H1 (cell line): ENCODE measurements at regions not wholly inside any gene's neighbourhood (a gene's known extent, or its start where the extent isn't known, plus 50 kb on each side); places are given as distances from the start of the nearest gene placed in this dataset.

Experiments
- CTCF ChIA-PET: fragments of 300-600 bp; sonication (Branson Sonifier 250); formaldehyde crosslinking; loops from one replicate; lab custom pipeline; 2021; ENCODE audit not compliant: partially characterized antibody; lab: Charles Lee
- POLR2A ChIA-PET: fragments of 300-600 bp; sonication (Branson Sonifier 250); formaldehyde crosslinking; loops from one replicate; lab custom pipeline; 2021; ENCODE audit warnings: inconsistent platforms; ENCODE audit not compliant: partially characterized antibody; lab: Charles Lee
- DNase-seq, 2 experiments: peaks; one replicate each; pipeline versions ENCODE4 v3.0.0 to v3.0.0-alpha.2; 2010 to 2022; ENCODE audit warnings: low spot score in 2 of 2, low read depth in 1 of 2, mixed read lengths in 1 of 2
- FAIRE-seq: peaks from 2 replicates; lab custom pipeline; 2011; peaks lifted over from hg19 to GRCh38; lab: Jason Lieb, UNC
- H2AFZ ChIP-seq: 2 replicates; pipeline ENCODE4 v1.8.1; 2012; ENCODE audit warnings: low read length, inconsistent platforms
- H2AK5ac ChIP-seq: 2 replicates; pipeline ENCODE4 v1.6.1; 2013; ENCODE audit warnings: low read depth, low read length
- H2BK120ac ChIP-seq: replicated peaks from 2 replicates; pipeline ENCODE3; 2013; ENCODE audit warnings: low read depth, low read length, inconsistent platforms
- H2BK12ac ChIP-seq: 2 replicates; pipeline ENCODE4 v1.6.1; 2013; ENCODE audit warnings: low read depth, low read length
- H2BK15ac ChIP-seq: 2 replicates; pipeline ENCODE4 v1.6.1; 2013; ENCODE audit warnings: low read length
- H2BK20ac ChIP-seq: 2 replicates; pipeline ENCODE4 v1.6.1; 2013; ENCODE audit warnings: low read length
- H2BK5ac ChIP-seq: 2 replicates; pipeline ENCODE4 v1.6.1; 2013; ENCODE audit warnings: low read depth, low read length
- H3K14ac ChIP-seq: 2 replicates; pipeline ENCODE4 v1.6.1; 2013; ENCODE audit warnings: inconsistent platforms; ENCODE audit not compliant: insufficient read length
- H3K18ac ChIP-seq: 2 replicates; pipeline ENCODE4 v1.6.1; 2013; ENCODE audit warnings: low read length; ENCODE audit errors: extremely low read depth
- H3K23ac ChIP-seq: 2 replicates; pipeline ENCODE4 v1.6.1; 2013; ENCODE audit warnings: inconsistent platforms; ENCODE audit not compliant: insufficient read length
- H3K23me2 ChIP-seq: 2 replicates; pipeline ENCODE4 v1.6.1; 2013; ENCODE audit warnings: low read depth, low read length
- H3K27ac ChIP-seq: 2 replicates; pipeline ENCODE4 v1.6.1; 2011; ENCODE audit warnings: low read depth, low read length, inconsistent platforms
- H3K27me3 ChIP-seq, 4 experiments: replicated peaks in 1 of 4; 1 replicate in 1 of 4; 2 replicates in 3 of 4; pipeline versions ENCODE4 v1.6.1 to v1.8.1; 2011 to 2013; ENCODE audit warnings: low read length in 3 of 4, mild to moderate bottlenecking in 3 of 4, inconsistent platforms in 2 of 4, mixed read lengths in 2 of 4, moderate library complexity in 1 of 4; ENCODE audit not compliant: control insufficient read depth in 3 of 4, insufficient read depth in 3 of 4; ENCODE audit errors: extremely low read depth in 1 of 4
- H3K36me3 ChIP-seq, 4 experiments: 2 replicates each; pipeline versions ENCODE4 v1.6.1 to v1.8.1; 2011 to 2013; ENCODE audit warnings: mild to moderate bottlenecking in 4 of 4, low read length in 3 of 4, moderate library complexity in 2 of 4, control low read depth in 1 of 4, inconsistent platforms in 1 of 4; ENCODE audit not compliant: insufficient read depth in 4 of 4, control insufficient read depth in 2 of 4
- H3K4ac ChIP-seq: replicated peaks from 2 replicates; pipeline ENCODE3; 2013; ENCODE audit warnings: low read length, low read depth, mixed read lengths, inconsistent platforms; ENCODE audit not compliant: insufficient read length
- H3K4me1 ChIP-seq, 4 experiments: replicated peaks in 1 of 4; 1 replicate in 1 of 4; 2 replicates in 3 of 4; pipeline versions ENCODE4 v1.6.1 to v1.8.1; 2011 to 2013; ENCODE audit warnings: low read length in 3 of 4, inconsistent platforms in 2 of 4, mixed read lengths in 1 of 4; ENCODE audit not compliant: insufficient read depth in 4 of 4, control insufficient read depth in 3 of 4
- H3K4me2 ChIP-seq, 2 experiments: 2 replicates each; pipeline versions ENCODE4 v1.6.1 to v1.8.1; 2011 to 2013; ENCODE audit warnings: low read depth in 2 of 2, low read length in 2 of 2, control low read depth in 1 of 2, inconsistent platforms in 1 of 2, mild to moderate bottlenecking in 1 of 2; ENCODE audit not compliant: insufficient read depth in 1 of 2
- H3K4me3 ChIP-seq, 4 experiments: fragments of 200-600, 300-600 bp in 1 of 4; sonication (generic), shearing (Covaris generic), sonication (Bioruptor Twin) in 1 of 4; 2 replicates each; pipeline versions ENCODE4 v1.5.1 to v1.8.1; 2011 to 2016; ENCODE audit warnings: low read length in 4 of 4, low read depth in 3 of 4, control low read depth in 2 of 4, inconsistent platforms in 2 of 4, mild to moderate bottlenecking in 2 of 4, mixed read lengths in 1 of 4, moderate library complexity in 1 of 4; ENCODE audit not compliant: insufficient read depth in 2 of 4; ENCODE audit errors: extremely low read depth in 1 of 4
- H3K56ac ChIP-seq: replicated peaks from 2 replicates; pipeline ENCODE3; 2013; ENCODE audit warnings: low read depth, mild to moderate bottlenecking, mixed read lengths, low read length, inconsistent platforms; ENCODE audit not compliant: insufficient read length
- H3K79me1 ChIP-seq: 2 replicates; pipeline ENCODE4 v1.6.1; 2013; ENCODE audit warnings: low read depth, low read length, control low read depth
- H3K79me2 ChIP-seq, 2 experiments: 2 replicates each; pipeline versions ENCODE4 v1.6.1 to v1.8.1; 2012 to 2013; ENCODE audit warnings: low read length in 2 of 2, mild to moderate bottlenecking in 2 of 2, inconsistent platforms in 1 of 2; ENCODE audit not compliant: insufficient read depth in 2 of 2, control insufficient read depth in 1 of 2
- H3K9ac ChIP-seq, 4 experiments: replicated peaks in 1 of 4; 1 replicate in 1 of 4; 2 replicates in 3 of 4; pipeline versions ENCODE4 v1.6.1 to v1.8.1; 2011 to 2013; ENCODE audit warnings: low read depth in 3 of 4, low read length in 3 of 4, control low read depth in 2 of 4, mild to moderate bottlenecking in 2 of 4, moderate library complexity in 2 of 4, inconsistent platforms in 1 of 4; ENCODE audit errors: extremely low read depth in 1 of 4
- H3K9me3 ChIP-seq, 2 experiments: 2 replicates each; pipeline versions ENCODE4 v1.6.1 to v1.8.1; 2012 to 2013; ENCODE audit warnings: mild to moderate bottlenecking in 2 of 2, moderate library complexity in 2 of 2, control low read depth in 1 of 2, inconsistent platforms in 1 of 2, low read depth in 1 of 2, low read length in 1 of 2, mixed read lengths in 1 of 2; ENCODE audit not compliant: insufficient read depth in 2 of 2
- H4K20me1 ChIP-seq, 2 experiments: replicated peaks in 1 of 2; 2 replicates each; pipeline versions ENCODE3 to v1.8.1; 2011 to 2013; ENCODE audit warnings: inconsistent platforms in 2 of 2, low read length in 2 of 2, mild to moderate bottlenecking in 1 of 2; ENCODE audit not compliant: insufficient read depth in 2 of 2, control insufficient read depth in 1 of 2
- H4K5ac ChIP-seq: 2 replicates; pipeline ENCODE4 v1.6.1; 2013; ENCODE audit warnings: low read length, low read depth, mixed read lengths, inconsistent platforms; ENCODE audit not compliant: insufficient read length
- H4K8ac ChIP-seq: 2 replicates; pipeline ENCODE4 v1.8.0; 2013; ENCODE audit warnings: mild to moderate bottlenecking, moderate library complexity, low read length, inconsistent platforms; ENCODE audit not compliant: insufficient read depth; ENCODE audit errors: extremely low read depth
- H4K91ac ChIP-seq: replicated peaks from 2 replicates; pipeline ENCODE3; 2013; ENCODE audit warnings: low read length, mixed read lengths, inconsistent platforms; ENCODE audit not compliant: insufficient read length
- ASH2L ChIP-seq: fragments of 200-600, 300-600 bp; sonication (generic); IDR thresholded peaks from one replicate; pipeline ENCODE4 v1.7.1; 2017; ENCODE audit warnings: low read length
- CBX5 ChIP-seq: fragments of 300-800, 300-1000 bp; sonication (generic); IDR thresholded peaks from 2 replicates; pipeline ENCODE4 v1.7.1; 2016; ENCODE audit warnings: antibody characterized with exemption, low read length, low read depth
- CHD2 ChIP-seq: IDR thresholded peaks from 2 replicates; pipeline ENCODE4 v1.6.1; 2012; ENCODE audit warnings: low read length, improper control_type of control experiment
- CTBP2 ChIP-seq: IDR thresholded peaks from 2 replicates; pipeline ENCODE4 v1.7.0; 2011; ENCODE audit warnings: borderline replicate concordance, mild to moderate bottlenecking, moderate library complexity, mixed read lengths, low read length; ENCODE audit not compliant: insufficient read depth, insufficient read length
- FOSL1 ChIP-seq: IDR thresholded peaks from 2 replicates; pipeline ENCODE4 v1.6.1; 2011; ENCODE audit warnings: mild to moderate bottlenecking, low read depth, low read length, moderate library complexity; ENCODE audit not compliant: insufficient read depth
- JUN ChIP-seq: IDR thresholded peaks from 2 replicates; pipeline ENCODE4 v1.6.1; 2011; ENCODE audit warnings: low read depth, mild to moderate bottlenecking, improper control_type of control experiment, low read length
- NANOG ChIP-seq: IDR thresholded peaks from 2 replicates; pipeline ENCODE4 v1.6.1; 2011; ENCODE audit warnings: low read length, low read depth, mild to moderate bottlenecking, inconsistent platforms; ENCODE audit not compliant: insufficient read depth, poor library complexity, severe bottlenecking
- POU5F1 ChIP-seq: IDR thresholded peaks from 2 replicates; pipeline ENCODE4 v1.6.1; 2011; ENCODE audit warnings: low read depth, mild to moderate bottlenecking, low read length, moderate library complexity
- TAF7 ChIP-seq: optimal IDR thresholded peaks from 2 replicates; pipeline ENCODE3; 2011; ENCODE audit warnings: low read depth, mild to moderate bottlenecking, inconsistent platforms, low read length, moderate library complexity, borderline replicate concordance
- TCF12 ChIP-seq: IDR thresholded peaks from 2 replicates; pipeline ENCODE4 v1.6.1; 2011; ENCODE audit warnings: low read depth, mild to moderate bottlenecking, low read length
- WGBS, 2 experiments: shearing (Covaris generic) in 1 of 2; methylation state at CpG; one replicate each; pipeline versions ENCODE4 v1.1.6 to v1.1.7; 2013 to 2015; ENCODE audit warnings: low lambda C conversion rate in 2 of 2, mixed read lengths in 2 of 2, inconsistent platforms in 1 of 2, low coverage in 1 of 2, missing lambda C conversion rate in 1 of 2; ENCODE audit not compliant: insufficient replicate concordance in 2 of 2, insufficient coverage in 1 of 2, insufficient read length in 1 of 2; ENCODE audit errors: extremely low coverage in 1 of 2, missing lambda C conversion rate in 1 of 2; 5-methylcytosine and 5-hydroxymethylcytosine counted together
- TF ChIP-seq, protein P1 (sequence below): IDR thresholded peaks from 2 replicates; pipeline ENCODE4 v1.6.1; 2011; ENCODE audit warnings: low read depth, mild to moderate bottlenecking, low read length; ENCODE audit not compliant: insufficient read depth
- TF ChIP-seq, protein P2 (sequence below): IDR thresholded peaks from 2 replicates; pipeline ENCODE4 v1.6.1; 2012; ENCODE audit warnings: inconsistent platforms

DNA sequence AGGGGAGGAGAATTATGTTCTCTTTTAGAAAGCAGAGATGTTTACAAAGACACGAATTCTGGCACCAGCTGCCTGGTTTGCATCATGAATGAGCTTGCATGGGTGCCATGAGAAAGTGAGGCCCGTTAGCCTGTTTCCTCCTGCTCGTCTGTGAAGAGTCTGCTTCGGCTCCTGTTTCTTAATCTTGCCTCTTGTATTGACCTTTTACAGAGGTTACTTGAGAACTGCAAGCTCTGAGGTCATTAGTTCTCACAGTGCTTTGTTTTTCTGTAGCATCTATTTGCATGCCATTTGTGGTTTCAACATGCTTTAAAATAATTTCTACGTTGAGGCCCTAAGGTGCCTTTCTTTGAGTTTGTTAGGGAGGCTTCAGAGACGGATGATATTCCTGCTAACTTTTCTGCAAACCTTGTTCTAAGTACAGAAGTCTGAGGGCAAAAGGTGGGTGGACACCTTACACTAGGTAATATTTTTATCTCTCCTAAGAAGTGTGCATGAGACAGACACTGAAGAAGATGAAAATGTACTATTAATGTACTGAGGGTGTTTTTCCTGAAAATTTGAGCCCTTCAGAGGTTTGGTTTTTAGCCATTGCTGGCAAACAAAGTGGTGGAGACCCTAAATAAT lies 53.4 kb upstream of the LINC00305 start:
- H3K79me2 ChIP-seq, result no peaks in the 10 kb centered on the region
- H2AFZ ChIP-seq, result peak overlapping the region; percentile 19; the same call in 1 of the 2 replicates
- no peak overlapping the region for H3K4me2 ChIP-seq
- H4K8ac ChIP-seq, result no peak overlapping the region
- H2BK15ac ChIP-seq, result no peak overlapping the region
- H4K5ac ChIP-seq, result no peak overlapping the region
- no peak overlapping the region for H3K4ac ChIP-seq
- no peak overlapping the region for H2BK12ac ChIP-seq
- no peaks in the 10 kb centered on the region for H3K9me3 ChIP-seq
- no peak for FAIRE-seq
- no peak overlapping the region for H2BK20ac ChIP-seq
- H3K4me1 ChIP-seq, result peaks cover 0 to 11% (median under 1%) of the 10 kb centered on the region in 4 experiments; a peak in 4 of 7 replicates
- H3K36me3 ChIP-seq, result no peaks in the 10 kb centered on the region
- no peak overlapping the region for H2BK120ac ChIP-seq
- POLR2A ChIA-PET, result no interaction called here
- no peaks in the 10 kb centered on the region for H3K79me1 ChIP-seq
- H3K14ac ChIP-seq, result no peak overlapping the region
- H2BK5ac ChIP-seq, result no peak overlapping the region
- no peak overlapping the region for H3K27ac ChIP-seq
- H3K4me3 ChIP-seq, result no peak overlapping the region
- H4K91ac ChIP-seq, result no peak overlapping the region
- no peak overlapping the region for H3K18ac ChIP-seq
- H3K9ac ChIP-seq, result no peak overlapping the region
- H2AK5ac ChIP-seq, result no peak overlapping the region
- no peak for DNase-seq
- H3K27me3 ChIP-seq, result no peaks in the 10 kb centered on the region
- no peaks in the 10 kb centered on the region for H4K20me1 ChIP-seq
- H3K23me2 ChIP-seq, result no peaks in the 10 kb centered on the region; the same call in 1 of the 2 replicates
- H3K23ac ChIP-seq, result no peak overlapping the region
- WGBS, 2 experiments, result 79% methylated on average over 6 of the region's 6 CpGs; no CpG with 5 or more reads in 1 of the 2 experiments
- CTCF ChIA-PET, result interaction anchor here (0.6 kb wide), 1 partner anchor 38 kb away, joined by 5 read pairs; no protein-coding TSS in a partner anchor
- H3K56ac ChIP-seq, result no peak overlapping the region
- TF ChIP-seq CHD2 (no peak), CBX5 (no peak), NANOG (no peak), CTBP2 (no peak), ASH2L (no peak), POU5F1 (no peak), TAF7 (no peak), JUN (no peak), TCF12 (no peak), FOSL1 (no peak)
- TF ChIP-seq, protein P1, sequence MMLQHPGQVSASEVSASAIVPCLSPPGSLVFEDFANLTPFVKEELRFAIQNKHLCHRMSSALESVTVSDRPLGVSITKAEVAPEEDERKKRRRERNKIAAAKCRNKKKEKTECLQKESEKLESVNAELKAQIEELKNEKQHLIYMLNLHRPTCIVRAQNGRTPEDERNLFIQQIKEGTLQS, result no peak
- TF ChIP-seq, protein P2, sequence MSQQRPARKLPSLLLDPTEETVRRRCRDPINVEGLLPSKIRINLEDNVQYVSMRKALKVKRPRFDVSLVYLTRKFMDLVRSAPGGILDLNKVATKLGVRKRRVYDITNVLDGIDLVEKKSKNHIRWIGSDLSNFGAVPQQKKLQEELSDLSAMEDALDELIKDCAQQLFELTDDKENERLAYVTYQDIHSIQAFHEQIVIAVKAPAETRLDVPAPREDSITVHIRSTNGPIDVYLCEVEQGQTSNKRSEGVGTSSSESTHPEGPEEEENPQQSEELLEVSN, result no peak
